Inflammatory macrophage treated with lipopolysaccharide for 4 hours (primary cell): ENCODE measurements at regions not wholly inside any gene's neighbourhood (a gene's known extent, or its start where the extent isn't known, plus 50 kb on each side); places are given as distances from the start of the nearest gene placed in this dataset.
"Not testable (repeated sequence)": the region's sequence is repeated elsewhere in the genome, so short reads cannot be mapped to it uniquely, and the experiment has no call there.

Experiments used
- DNase-seq: peaks from one replicate; pipeline ENCODE4 v3.0.0-alpha.2; 2020

GRCh38 chr4:60396341-60397049 lies 803.6 kb upstream of the ADGRL3 start:
- DNase-seq, result no peak

DNA sequence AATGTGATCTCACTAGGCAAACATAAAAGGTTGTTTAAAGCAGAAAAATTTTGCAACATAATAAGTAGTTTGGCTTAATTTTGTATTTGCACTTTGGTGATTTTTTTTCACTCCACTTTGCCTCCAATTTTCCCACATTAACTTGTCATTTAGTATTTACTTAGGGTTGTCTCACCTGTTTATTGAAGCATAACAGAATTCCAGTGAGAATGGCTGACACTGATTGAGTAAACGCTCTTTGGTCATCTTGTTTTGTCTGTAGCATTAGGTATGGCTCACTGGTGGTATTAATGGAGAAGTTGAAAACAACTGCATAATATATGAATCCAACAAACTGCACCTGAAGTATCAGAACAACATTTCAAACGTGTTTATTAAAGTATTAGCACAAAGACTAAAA lies 799.5 kb upstream of the ADGRL3 start:
- DNase-seq, result no peak

DNA sequence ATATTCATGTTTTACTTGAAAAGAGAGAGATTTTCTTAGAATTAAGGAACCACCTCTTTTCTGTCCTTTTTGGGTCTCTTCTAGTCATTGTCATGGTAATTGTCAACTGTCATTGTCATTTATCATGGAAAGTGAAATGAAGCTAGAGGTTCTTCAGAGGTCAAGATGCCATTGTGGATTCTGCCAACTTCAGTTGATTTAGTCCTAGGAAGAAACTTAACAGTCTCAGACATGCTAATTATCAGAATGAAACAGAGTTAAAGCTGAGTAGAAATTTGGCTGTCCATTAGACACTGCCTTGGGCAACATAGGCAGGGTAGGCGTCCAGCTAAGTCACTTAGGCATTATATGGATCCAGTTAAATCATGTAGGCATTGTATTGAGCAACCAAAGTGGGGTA lies 796.1 kb upstream of the ADGRL3 start:
- no peak for DNase-seq

DNA sequence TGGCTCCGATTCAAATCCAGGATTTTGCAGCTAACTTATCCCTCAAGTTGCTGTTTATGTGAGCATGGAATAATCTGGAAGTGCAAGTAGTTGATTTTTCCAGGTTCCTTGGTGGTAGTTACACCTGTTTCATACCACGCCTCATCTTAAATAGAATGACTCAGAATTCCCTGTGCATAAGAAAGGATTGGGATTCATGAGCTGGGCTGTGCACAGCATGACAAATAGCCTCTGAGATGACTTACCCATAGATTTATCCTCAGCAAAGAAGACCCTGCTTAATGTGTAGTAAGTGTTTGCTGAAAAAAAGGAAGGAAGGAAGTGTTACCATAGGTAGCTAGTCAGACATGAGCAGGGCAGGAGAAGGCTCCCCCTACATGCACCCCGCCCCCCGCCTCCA lies 777.7 kb upstream of the ADGRL3 start:
- DNase-seq, result no peak

GRCh38 chr4:60423573-60424184 lies 776.4 kb upstream of the ADGRL3 start:
- DNase-seq, result not testable (repeated sequence)

DNA sequence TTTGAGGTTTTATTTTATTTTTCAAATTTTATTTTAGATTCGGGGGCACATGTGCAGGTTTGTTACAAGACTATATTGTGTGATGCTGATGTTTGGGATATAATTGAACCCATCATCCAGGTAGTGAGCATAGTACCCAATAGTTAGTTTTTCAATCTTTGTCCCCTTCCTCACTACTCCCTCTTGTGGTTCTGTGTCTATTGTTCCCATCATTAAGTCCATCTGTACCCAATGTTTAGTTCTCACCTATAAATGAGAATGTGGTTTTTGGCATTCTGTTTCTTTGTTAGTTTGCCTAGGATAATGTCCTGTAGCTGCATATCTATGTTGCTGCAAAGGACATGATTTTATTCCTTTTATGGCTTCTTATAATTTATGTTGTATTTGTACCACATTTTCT lies 767.2 kb upstream of the ADGRL3 start:
- no peak for DNase-seq

- DNase-seq, result no peak
These were observed 757.1 kb upstream of the ADGRL3 start for GRCh38 chr4:60443068-60443467.

DNA sequence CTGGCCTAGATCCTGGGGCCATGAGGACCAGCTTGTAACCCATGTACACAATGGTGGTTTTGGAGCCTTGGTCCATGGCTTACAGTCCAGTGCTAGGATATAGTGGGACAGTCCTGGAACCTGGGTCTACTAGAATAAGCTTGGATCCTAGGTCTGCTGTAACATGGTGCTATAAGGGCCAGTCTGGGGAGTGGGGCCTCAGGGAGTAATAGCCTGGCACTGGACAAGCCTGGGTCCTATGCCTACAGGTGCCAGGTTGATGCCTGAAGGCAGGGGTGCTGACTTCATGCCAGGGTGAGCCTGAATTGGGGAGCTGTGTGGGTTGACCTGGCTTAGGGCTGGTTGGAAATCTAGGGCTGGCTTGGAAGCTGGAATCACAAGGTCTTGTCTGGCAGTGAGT lies 756.3 kb upstream of the ADGRL3 start:
- no peak for DNase-seq

DNA sequence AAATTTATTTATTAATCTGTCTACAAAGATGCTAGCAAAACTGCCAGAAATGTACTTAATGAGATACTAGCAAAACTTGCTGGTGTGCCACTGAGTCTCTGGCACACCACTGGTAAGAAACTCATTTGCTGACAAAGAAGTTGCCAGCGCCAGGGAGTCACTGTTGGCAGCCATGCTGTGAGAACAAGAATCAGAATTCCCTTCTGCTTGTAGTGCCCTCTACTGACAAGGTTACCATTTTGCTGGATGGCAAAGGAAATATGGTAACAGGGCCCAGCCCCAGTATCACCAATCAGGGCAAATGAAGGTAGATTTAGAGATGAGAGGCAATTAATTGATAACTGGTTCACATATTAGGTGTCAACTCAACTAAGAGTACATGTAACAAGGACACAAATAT lies 750.1 kb upstream of the ADGRL3 start:
- DNase-seq, result no peak

- no peak for DNase-seq
These were observed 747.9 kb upstream of the ADGRL3 start for GRCh38 chr4:60452266-60452665.

DNA sequence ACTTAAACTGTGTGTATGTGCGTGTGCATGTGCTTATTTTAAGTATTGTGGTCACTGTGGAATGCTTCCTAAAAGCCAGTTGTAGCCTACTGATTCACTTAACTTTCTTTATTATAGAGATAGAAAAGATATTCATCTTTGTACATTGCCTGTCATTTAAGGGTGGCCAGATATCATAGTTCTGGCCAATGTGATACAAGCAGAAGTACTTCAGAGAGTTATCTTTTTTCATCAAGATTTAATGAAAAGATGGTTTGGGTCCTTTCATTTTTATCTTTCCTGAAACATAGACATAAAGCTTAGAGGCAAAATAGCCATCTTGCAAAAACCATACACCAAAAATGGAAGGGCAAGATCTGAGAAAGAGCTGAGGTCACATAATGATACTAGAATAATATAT lies 744.7 kb upstream of the ADGRL3 start:
- DNase-seq, result no peak

DNA sequence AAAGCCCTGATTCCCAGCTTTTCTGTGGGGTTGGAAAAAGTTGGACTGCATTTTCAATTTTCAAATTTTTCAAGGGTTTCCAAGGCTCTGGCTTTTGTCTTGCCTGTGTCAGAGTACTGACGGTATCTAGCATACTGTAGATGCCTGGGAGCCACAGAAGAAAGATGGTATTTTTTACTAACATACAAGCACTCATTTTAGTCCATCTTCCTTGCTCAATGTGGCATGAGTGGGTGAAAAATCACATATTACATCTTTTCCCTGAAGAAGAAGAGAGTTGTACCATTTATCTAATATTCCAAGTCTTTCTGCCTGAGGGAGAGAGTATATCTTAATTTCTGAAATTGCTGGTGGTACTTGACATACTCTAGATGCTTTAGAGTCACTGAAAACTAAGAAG lies 738.6 kb upstream of the ADGRL3 start:
- DNase-seq, result no peak

DNA sequence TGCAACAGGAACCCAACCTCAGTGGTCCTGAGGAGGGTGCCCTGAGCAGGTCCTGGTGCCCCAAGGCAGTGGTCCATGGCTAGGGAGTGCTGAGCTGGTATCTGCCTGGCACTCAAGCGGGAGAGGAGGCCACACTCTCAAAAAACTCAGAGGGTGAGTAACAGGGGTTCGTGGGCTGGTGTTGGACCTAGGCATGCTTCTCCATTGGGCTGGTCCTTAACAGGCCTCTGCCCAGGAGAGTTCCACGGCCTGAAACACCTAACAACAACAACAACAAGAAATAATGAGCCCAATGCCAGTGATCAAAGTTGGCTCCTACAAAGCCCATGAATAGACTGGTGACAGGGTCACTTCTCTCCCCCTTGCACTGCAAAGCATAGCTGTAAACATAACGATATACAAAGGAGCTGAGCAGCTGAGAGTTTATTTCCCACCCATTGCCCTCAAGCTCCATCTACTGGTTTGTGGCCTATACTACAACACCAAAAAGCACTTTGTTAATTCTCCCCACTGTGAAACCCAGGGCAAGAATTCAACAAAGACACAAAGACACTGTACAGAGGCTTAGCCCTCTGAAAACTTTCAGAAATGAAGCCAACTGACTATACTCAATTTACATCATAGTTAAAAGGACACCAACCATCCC lies 736.1 kb upstream of the ADGRL3 start:
- DNase-seq, result no peak

GRCh38 chr4:60482921-60483351 lies 717.2 kb upstream of the ADGRL3 start:
- no peak for DNase-seq

GRCh38 chr4:60485276-60485675 lies 714.9 kb upstream of the ADGRL3 start:
- DNase-seq, result no peak

DNA sequence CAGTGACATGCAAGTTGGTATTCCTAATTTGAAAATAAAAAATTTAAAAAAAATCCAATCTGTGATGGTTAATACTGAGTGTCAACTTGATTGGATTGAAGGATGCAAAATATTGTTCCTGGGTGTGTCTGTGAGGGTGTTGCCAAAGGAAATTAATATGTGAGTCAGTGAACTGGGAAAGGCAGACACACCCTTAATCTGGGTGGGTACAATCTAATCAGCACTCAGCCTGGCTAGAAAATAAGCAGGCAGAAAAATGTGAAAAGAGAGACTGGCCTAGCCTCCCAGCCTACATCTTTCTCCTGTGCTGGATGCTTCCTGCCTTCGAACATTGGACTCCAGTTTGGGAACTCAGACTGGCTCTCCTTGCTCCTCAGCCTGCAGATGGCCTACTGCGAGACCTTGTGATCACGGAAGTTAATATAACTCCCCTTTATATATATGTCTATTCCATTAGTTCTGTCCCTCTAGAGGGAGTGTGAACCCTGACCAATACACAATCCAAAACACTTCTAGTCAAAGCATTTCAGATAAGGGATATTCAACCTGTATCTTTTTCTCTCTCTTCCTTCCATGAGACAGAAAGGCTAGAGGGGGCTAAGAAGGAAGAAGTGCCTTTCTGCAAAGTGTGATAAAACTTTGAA lies 712.9 kb upstream of the ADGRL3 start:
- not testable (repeated sequence) for DNase-seq

DNA sequence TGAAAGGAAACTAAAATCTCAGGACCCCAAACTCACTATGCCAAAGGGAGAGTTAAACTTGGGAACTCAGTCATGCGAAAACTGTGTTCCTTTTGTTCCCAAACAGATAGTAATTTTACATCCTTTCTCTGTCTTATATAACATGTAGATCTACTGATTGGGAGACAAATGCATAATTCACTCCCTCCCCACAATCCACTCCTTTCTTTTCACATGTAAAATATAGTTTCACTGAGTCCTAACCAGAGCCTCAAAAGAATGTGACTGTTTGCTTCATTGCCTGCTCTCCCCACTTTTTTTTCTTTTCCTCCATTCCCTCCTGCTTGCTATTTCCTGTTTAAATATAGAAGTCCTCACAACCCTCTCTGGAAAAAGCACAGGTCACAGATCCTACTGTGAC lies 699.3 kb upstream of the ADGRL3 start:
- no peak for DNase-seq

DNA sequence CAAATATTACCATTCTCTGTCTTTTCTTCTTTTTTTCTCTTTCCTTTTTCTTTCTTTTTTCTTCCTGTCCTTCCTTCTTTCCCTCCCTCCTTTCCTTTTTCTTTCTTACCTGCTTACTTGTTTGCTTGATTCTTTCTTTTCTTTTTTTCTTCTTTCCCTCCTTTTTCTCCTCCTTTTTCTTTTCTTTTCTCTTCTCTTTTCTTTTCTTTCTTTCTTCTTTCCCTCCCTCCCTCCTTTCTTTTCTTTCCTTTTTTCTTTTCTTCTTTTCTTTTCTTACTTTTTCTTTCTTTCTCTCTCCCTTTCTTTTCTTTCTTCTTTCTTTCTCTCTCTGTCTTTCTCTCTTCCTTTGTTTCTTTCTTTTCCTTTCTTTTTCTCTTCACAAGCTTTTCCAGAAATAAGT lies 697.4 kb upstream of the ADGRL3 start:
- DNase-seq, result no peak

DNA sequence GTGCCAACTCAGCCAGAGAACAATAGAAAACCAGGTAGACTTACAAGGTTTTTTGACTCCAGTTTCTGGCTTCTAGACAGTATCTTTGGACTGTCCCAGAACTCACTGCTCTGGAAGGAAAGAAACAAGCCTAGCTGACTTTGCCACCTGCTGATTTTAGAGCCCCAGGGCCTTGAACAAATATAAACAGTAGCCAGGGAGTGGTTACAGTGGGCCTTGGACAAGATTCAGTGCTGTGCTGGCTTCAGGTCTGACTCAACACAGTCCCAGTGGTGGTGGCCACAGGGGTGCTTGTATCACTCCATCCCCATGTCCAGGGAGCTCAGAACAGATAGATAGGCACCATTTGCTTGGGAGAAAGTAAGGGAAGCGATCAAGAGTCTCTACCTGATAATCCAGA lies 694.1 kb upstream of the ADGRL3 start:
- DNase-seq, result no peak

- no peak for DNase-seq
These were observed 677.9 kb upstream of the ADGRL3 start for GRCh38 chr4:60522265-60522664.

- DNase-seq, result no peak
These were observed 668.2 kb upstream of the ADGRL3 start for GRCh38 chr4:60531776-60532379.

- no peak for DNase-seq
These were observed 655.1 kb upstream of the ADGRL3 start for GRCh38 chr4:60544981-60545380.

DNA sequence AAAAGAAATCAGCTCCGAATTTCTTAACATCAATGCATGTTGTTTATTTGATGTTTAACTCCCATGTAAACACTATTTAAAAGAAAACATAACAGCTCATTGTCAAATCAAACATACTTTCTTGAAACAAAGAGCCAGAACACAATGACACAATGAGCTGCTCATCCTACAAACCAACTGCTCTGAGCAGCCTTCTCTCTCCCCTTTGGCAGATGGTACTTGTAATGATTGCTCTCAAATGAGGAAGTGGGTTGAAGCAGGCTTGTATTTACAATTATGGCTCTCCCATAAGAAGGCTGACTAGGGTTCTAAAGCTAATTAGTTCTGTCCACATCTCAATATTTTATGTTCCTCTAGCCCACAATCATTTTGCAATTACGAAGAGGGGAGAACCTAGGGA lies 637.8 kb upstream of the ADGRL3 start:
- DNase-seq, result no peak

- no peak for DNase-seq
These were observed 634.6 kb upstream of the ADGRL3 start for GRCh38 chr4:60565558-60565957.
